ENCODE measurements at regions not wholly inside any gene's neighbourhood (a gene's known extent, or its start where the extent isn't known, plus 50 kb on each side); places are given as distances from the start of the nearest gene placed in this dataset.

DNA sequence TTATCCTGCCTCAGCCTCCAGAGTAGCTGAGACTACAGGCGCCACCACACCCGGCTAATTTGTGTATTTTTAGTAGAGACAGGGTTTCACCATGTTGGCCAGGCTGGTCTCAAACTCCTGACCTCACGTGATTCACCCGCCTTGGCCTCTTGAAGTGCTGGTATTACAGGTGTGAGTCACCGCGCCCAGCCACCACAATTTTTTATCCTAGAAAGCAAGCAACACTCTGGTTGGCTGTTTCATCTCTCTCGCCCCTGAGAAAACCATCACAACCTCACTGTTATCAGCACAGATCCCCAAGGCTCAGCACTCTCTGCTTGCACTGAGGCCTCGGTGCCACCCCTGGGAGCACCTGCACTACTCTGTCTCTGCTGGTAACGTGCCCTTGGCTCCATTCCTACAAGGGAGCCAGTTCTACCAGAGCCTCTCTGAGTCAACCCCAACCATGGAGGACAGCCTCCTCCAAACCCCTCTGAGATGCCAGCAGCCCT is 134.8 kb upstream of the AGAP1 start:
- Histone ChIP-seq H2BK15ac (ENCODE audit: low read length) (no peak overlapping the region), H2AFZ (ENCODE audit: low read length) (no peak overlapping the region), H4K8ac (ENCODE audit: extremely low read depth, insufficient read depth, low read length) (no peak overlapping the region), H4K5ac (ENCODE audit: insufficient read length, low read depth, low read length) (no peak overlapping the region), H2AK5ac (ENCODE audit: low read depth, low read length) (no peak overlapping the region), H2BK5ac (ENCODE audit: low read depth, low read length) (no peak overlapping the region), H3K4ac (replicated peaks; ENCODE audit: insufficient read length, low read depth, low read length) (no peak overlapping the region), H3K18ac (ENCODE audit: extremely low read depth, low read length) (no peak overlapping the region), H3K4me3 (ENCODE audit: extremely low read depth in 1 of 4, insufficient read depth in 2 of 4, low read depth in 3 of 4, low read length in 4 of 4) (no peak overlapping the region), H3K9me3 (ENCODE audit: insufficient read depth in 2 of 2, low read depth in 1 of 2, low read length in 1 of 2) (no peaks in the 10 kb centered on the region), H3K14ac (ENCODE audit: insufficient read length) (no peak overlapping the region), H2BK120ac (replicated peaks; ENCODE audit: low read depth, low read length) (no peak overlapping the region), H3K23ac (ENCODE audit: insufficient read length) (no peak overlapping the region), H3K9ac (replicated peaks in 1 of 4; ENCODE audit: extremely low read depth in 1 of 4, low read depth in 3 of 4, low read length in 3 of 4) (no peak overlapping the region), H4K91ac (replicated peaks; ENCODE audit: insufficient read length, low read length) (no peak overlapping the region), H3K4me2 (ENCODE audit: insufficient read depth in 1 of 2, low read depth in 2 of 2, low read length in 2 of 2) (no peak overlapping the region), H3K36me3 (ENCODE audit: control insufficient read depth in 2 of 4, insufficient read depth in 4 of 4, low read length in 3 of 4) (no peaks in the 10 kb centered on the region), H3K27ac (ENCODE audit: low read depth, low read length) (no peak overlapping the region), H2BK20ac (ENCODE audit: low read length) (no peak overlapping the region), H3K4me1 (replicated peaks in 1 of 4; ENCODE audit: control insufficient read depth in 3 of 4, insufficient read depth in 4 of 4, low read length in 3 of 4) (no peaks in the 10 kb centered on the region), H3K56ac (replicated peaks; ENCODE audit: insufficient read length, low read depth, low read length) (no peak overlapping the region), H2BK12ac (ENCODE audit: low read depth, low read length) (no peak overlapping the region), H3K79me2 (ENCODE audit: control insufficient read depth in 1 of 2, insufficient read depth in 2 of 2, low read length in 2 of 2) (no peaks in the 10 kb centered on the region), H3K23me2 (ENCODE audit: low read depth, low read length) (no peaks in the 10 kb centered on the region), H4K20me1 (replicated peaks in 1 of 2; ENCODE audit: control insufficient read depth in 1 of 2, insufficient read depth in 2 of 2, low read length in 2 of 2) (no peaks in the 10 kb centered on the region), H3K27me3 (replicated peaks in 1 of 4; ENCODE audit: control insufficient read depth in 3 of 4, extremely low read depth in 1 of 4, insufficient read depth in 3 of 4, low read length in 3 of 4) (no peaks in the 10 kb centered on the region), H3K79me1 (ENCODE audit: low read depth, low read length) (no peaks in the 10 kb centered on the region)
- 85% methylated on average over 9 of the region's 9 CpGs; no CpG with 5 or more reads in 1 of the 2 experiments for WGBS, 2 experiments (ENCODE audit: extremely low coverage in 1 of 2, insufficient coverage in 1 of 2, insufficient read length in 1 of 2, insufficient replicate concordance in 2 of 2, low coverage in 1 of 2, low lambda C conversion rate in 2 of 2, missing lambda C conversion rate in 1 of 2)
- DNase-seq (ENCODE audit: low read depth in 1 of 2, low spot score in 2 of 2) (no peak), FAIRE-seq (no peak)
- CTCF ChIA-PET (ENCODE audit: partially characterized antibody): no interaction called here
- POLR2A ChIA-PET (ENCODE audit: partially characterized antibody): interaction anchor here (1.2 kb wide), 1 partner anchor 7 kb away, joined by 3 read pairs; no protein-coding TSS in a partner anchor
- TF ChIP-seq ZNF274 (IDR thresholded peaks at IDR 0.05; ENCODE audit: borderline replicate concordance, extremely low read depth, low read length) (no peak), POLR2AphosphoS5 (IDR thresholded peaks at IDR 0.05; ENCODE audit: low read depth, low read length) (no peak), CREB1 (IDR thresholded peaks at IDR 0.05) (no peak), CEBPB (IDR thresholded peaks at IDR 0.05; ENCODE audit: low read depth, low read length) (no peak), SUZ12 (IDR thresholded peaks at IDR 0.05; ENCODE audit: low read length) (no peak), RAD21 (IDR thresholded peaks at IDR 0.05 in 1 of 2, conservative IDR thresholded peaks at IDR 0.05 in 1 of 2; ENCODE audit: low read depth in 2 of 2, low read length in 2 of 2) (no peak), SRF (IDR thresholded peaks at IDR 0.05; ENCODE audit: low read depth, low read length) (no peak)
